IMR-90 (cell line): ENCODE measurements at regions not wholly inside any gene's neighbourhood (a gene's known extent, or its start where the extent isn't known, plus 50 kb on each side); places are given as distances from the start of the nearest gene placed in this dataset.
A peak's percentile ranks its signal among the peaks of the same experiment; 100 is the strongest.

Experiments
- ATAC-seq: fragments of 200-7000 bp; cut with Tn5 transposase; 2 replicates; pipeline ENCODE4 v1.9.1; 2020; ENCODE audit warnings: low read depth, mild to moderate bottlenecking, moderate library complexity
- BruUV-seq: library from RNA; stranded (reverse); fragments of 400-500 nt; replicated peaks from 2 replicates; lab custom pipeline; 2021; lab: Mats Ljungman, UMichigan
- CTCF ChIA-PET: fragments of 300-600 bp; formaldehyde crosslinking; extraction: SDS; loops from one replicate; lab custom pipeline; 2021; ENCODE audit warnings: antibody characterized with exemption; lab: Yijun Ruan, JAX
- POLR2A ChIA-PET: fragments of 300-600 bp; sonication (Branson Sonifier 250); formaldehyde crosslinking; loops from one replicate; lab custom pipeline; 2022; ENCODE audit warnings: antibody characterized with exemption; ENCODE audit not compliant: unreplicated experiment; lab: Charles Lee
- DNase-seq: peaks from one replicate; pipeline ENCODE4 v3.0.0; 2013
- H2AFZ ChIP-seq: replicated peaks from 2 replicates; pipeline ENCODE3; 2013; ENCODE audit warnings: low read length, mild to moderate bottlenecking; ENCODE audit not compliant: poor library complexity
- H2AK5ac ChIP-seq: 2 replicates; pipeline ENCODE4 v1.6.1; 2013; ENCODE audit warnings: low read depth, low read length, inconsistent platforms
- H2AK9ac ChIP-seq: replicated peaks from 2 replicates; pipeline ENCODE3; 2013; ENCODE audit warnings: mild to moderate bottlenecking, low read depth, low read length, moderate library complexity; ENCODE audit not compliant: poor library complexity
- H2BK120ac ChIP-seq: 2 replicates; pipeline ENCODE4 v1.6.1; 2013; ENCODE audit warnings: low read depth, low read length, inconsistent platforms
- H2BK15ac ChIP-seq: 3 replicates; pipeline ENCODE4 v1.6.1; 2013; ENCODE audit warnings: low read depth, low read length, inconsistent platforms
- H2BK20ac ChIP-seq: 2 replicates; pipeline ENCODE4 v1.6.1; 2013; ENCODE audit warnings: low read depth, mild to moderate bottlenecking, inconsistent platforms, low read length, moderate library complexity
- H2BK5ac ChIP-seq: 2 replicates; pipeline ENCODE4 v1.6.1; 2013; ENCODE audit warnings: mild to moderate bottlenecking, low read depth, low read length, inconsistent platforms; ENCODE audit not compliant: poor library complexity, severe bottlenecking
- H3K14ac ChIP-seq: replicated peaks from 2 replicates; pipeline ENCODE4 v1.6.1; 2013; ENCODE audit warnings: low read depth, low read length, inconsistent platforms
- H3K18ac ChIP-seq: 2 replicates; pipeline ENCODE4 v1.6.1; 2013; ENCODE audit warnings: low read depth, low read length, control low read depth
- H3K23ac ChIP-seq: 2 replicates; pipeline ENCODE4 v1.6.1; 2013; ENCODE audit warnings: low read depth, low read length, inconsistent platforms
- H3K27ac ChIP-seq: 2 replicates; pipeline ENCODE4 v1.5.1; 2013; ENCODE audit warnings: mild to moderate bottlenecking, control low read depth, low read length; ENCODE audit not compliant: insufficient read depth
- H3K27me3 ChIP-seq: 2 replicates; pipeline ENCODE4 v1.6.1; 2013; ENCODE audit warnings: low read length; ENCODE audit not compliant: control insufficient read depth, insufficient read depth
- H3K36me3 ChIP-seq: 2 replicates; pipeline ENCODE4 v1.6.1; 2013; ENCODE audit warnings: low read length, mixed read lengths; ENCODE audit not compliant: control insufficient read depth, insufficient read depth
- H3K4ac ChIP-seq: 2 replicates; pipeline ENCODE4 v1.6.1; 2013; ENCODE audit warnings: low read depth, low read length, inconsistent platforms
- H3K4me1 ChIP-seq: 2 replicates; pipeline ENCODE4 v1.6.1; 2013; ENCODE audit warnings: low read length, mixed read lengths; ENCODE audit not compliant: control insufficient read depth, insufficient read depth
- H3K4me2 ChIP-seq: 2 replicates; pipeline ENCODE4 v1.6.1; 2013; ENCODE audit warnings: low read depth, mild to moderate bottlenecking, control low read depth, low read length, moderate library complexity
- H3K4me3 ChIP-seq: 2 replicates; pipeline ENCODE4 v1.5.1; 2013; ENCODE audit warnings: low read depth, mild to moderate bottlenecking, control low read depth, low read length, moderate library complexity; ENCODE audit not compliant: insufficient read depth
- H3K56ac ChIP-seq: 2 replicates; pipeline ENCODE4 v1.6.1; 2013; ENCODE audit warnings: low read length, inconsistent platforms; ENCODE audit not compliant: insufficient read depth; ENCODE audit errors: extremely low read depth
- H3K79me1 ChIP-seq, 2 experiments: 2 replicates each; pipeline ENCODE4 v1.6.1; 2013; ENCODE audit warnings: low read length in 2 of 2, inconsistent platforms in 1 of 2, low read depth in 1 of 2
- H3K9ac ChIP-seq: 2 replicates; pipeline ENCODE4 v1.6.1; 2013; ENCODE audit warnings: low read depth, low read length, control low read depth
- H3K9me1 ChIP-seq: 2 replicates; pipeline ENCODE4 v1.6.1; 2013; ENCODE audit warnings: low read length, inconsistent platforms; ENCODE audit not compliant: insufficient read depth
- H3K9me3 ChIP-seq: 2 replicates; pipeline ENCODE4 v1.6.1; 2013; ENCODE audit warnings: low read length; ENCODE audit not compliant: control insufficient read depth, insufficient read depth
- H4K20me1 ChIP-seq: 2 replicates; pipeline ENCODE4 v1.6.1; 2013; ENCODE audit warnings: low read length, inconsistent platforms; ENCODE audit not compliant: insufficient read depth
- H4K5ac ChIP-seq: 2 replicates; pipeline ENCODE4 v1.6.1; 2013; ENCODE audit warnings: mild to moderate bottlenecking, low read depth, low read length, control low read depth
- H4K8ac ChIP-seq, 2 experiments: 2 replicates each; pipeline ENCODE4 v1.6.1; 2013; ENCODE audit warnings: low read depth in 2 of 2, low read length in 2 of 2, control low read depth in 1 of 2, inconsistent platforms in 1 of 2
- H4K91ac ChIP-seq: 2 replicates; pipeline ENCODE4 v1.6.1; 2013; ENCODE audit warnings: low read depth, low read length, inconsistent platforms; ENCODE audit not compliant: insufficient read depth
- CEBPB ChIP-seq: IDR thresholded peaks from 2 replicates; pipeline ENCODE4 v1.6.1; 2012; ENCODE audit warnings: low read depth, low read length, improper control_type of control experiment
- CHD1 ChIP-seq: IDR thresholded peaks from 2 replicates; pipeline ENCODE4 v1.6.1; 2012; ENCODE audit warnings: low read depth, low read length, improper control_type of control experiment
- WGBS, 2 experiments: methylation state at CpG; one replicate each; pipeline versions ENCODE4 v1.1.5 to v1.1.7; 2013; ENCODE audit warnings: missing lambda C conversion rate in 2 of 2; ENCODE audit not compliant: insufficient read length in 1 of 2; ENCODE audit errors: extremely low coverage in 2 of 2; 5-methylcytosine and 5-hydroxymethylcytosine counted together
- dilution Hi-C: fragments of 300-500 bp; cut with HindIII; formaldehyde crosslinking; loops from one replicate; pipeline ENCODE4 v1.14.3; 2018; ENCODE audit warnings: low sequenced_read_pairs; ENCODE audit not compliant: unreplicated experiment
- in situ Hi-C: fragments of 300-500 bp; cut with MboI; formaldehyde crosslinking; loops from 3 replicates; pipeline ENCODE4 v1.14.3; 2019; ENCODE audit warnings: low sequenced_read_pairs, inconsistent platforms, mixed read lengths
- intact Hi-C: fragments of 100-400 bp; cut with micrococcal nuclease; formaldehyde crosslinking; loops from 2 replicates; pipeline ENCODE4 v1.10.0; 2022

GRCh38 chr2:20143263-20143662 lies 81.7 kb downstream of the SDC1 start:
- in situ Hi-C loops = no loop called here
- DNase-seq = peak; percentile 81
- ChIA-PET CTCF (no interaction called here), POLR2A (no interaction called here)
- Histone ChIP-seq H4K8ac (no peak overlapping the region; a peak in 1 of 4 replicates), H3K56ac (no peak overlapping the region), H4K91ac (peak overlapping the region; percentile 33; the same call in 1 of the 2 replicates), H3K4me1 (peaks cover 9% of the 10 kb centered on the region), H3K9ac (no peak overlapping the region), H2AFZ (no peak overlapping the region), H3K18ac (no peak overlapping the region), H3K79me1 (no peaks in the 10 kb centered on the region), H4K5ac (no peak overlapping the region), H2AK5ac (peak overlapping the region; percentile 29; the same call in 1 of the 2 replicates), H3K27ac (no peak overlapping the region), H3K9me3 (no peaks in the 10 kb centered on the region), H3K23ac (no peak overlapping the region), H2BK15ac (no peak overlapping the region), H3K27me3 (no peaks in the 10 kb centered on the region), H2AK9ac (no peak overlapping the region), H2BK120ac (peak overlapping the region; percentile 42; the same call in 1 of the 2 replicates), H3K36me3 (no peaks in the 10 kb centered on the region), H3K4me2 (no peak overlapping the region), H2BK20ac (no peak overlapping the region), H3K4ac (peak overlapping the region; percentile 7; the same call in 1 of the 2 replicates), H3K14ac (0 out of 2 replicates have a peak overlapping the region, but pooled peaks have one; percentile 6), H3K9me1 (peaks cover 19% of the 10 kb centered on the region), H4K20me1 (no peaks in the 10 kb centered on the region), H3K4me3 (no peak overlapping the region), H2BK5ac (no peak overlapping the region)
- dilution Hi-C loops = no loop called here
- no peak for TF ChIP-seq CHD1
- TF ChIP-seq CEBPB = peak; percentile 60
- peak; percentile 45 for ATAC-seq
- WGBS, 2 experiments = no CpG with 5 or more reads among the region's 5 CpGs
- BruUV-seq = no TSS peak
- intact Hi-C loops = no loop called here
